WTC11 (cell line): ENCODE measurements at regions not wholly inside any gene's neighbourhood (a gene's known extent, or its start where the extent isn't known, plus 50 kb on each side); places are given as distances from the start of the nearest gene placed in this dataset.

Source experiments
- ATAC-seq: fragments of 200-7000 bp; cut with Tn5 transposase; 2 replicates; pipeline ENCODE4 v1.10.0; 2021; ENCODE audit warnings: mild to moderate bottlenecking, moderate library complexity
- CTCF ChIA-PET: fragments of 300-600 bp; sonication (Branson Sonifier 250); formaldehyde crosslinking; loops from one replicate; lab custom pipeline; 2021; ENCODE audit warnings: antibody characterized with exemption; lab: Charles Lee
- POLR2A ChIA-PET: fragments of 350-600 bp; sonication (Branson Sonifier 250); formaldehyde crosslinking; loops from one replicate; lab custom pipeline; 2021; ENCODE audit warnings: antibody characterized with exemption; lab: Charles Lee
- DNase-seq: peaks from one replicate; pipeline ENCODE4 v3.0.0; 2021; ENCODE audit warnings: low spot score
- H3K27ac Mint-ChIP-seq: 2 replicates; pipeline ENCODE4 v1.8.0; 2021; ENCODE audit warnings: mixed read lengths
- H3K27me3 Mint-ChIP-seq: 2 replicates; pipeline ENCODE4 v1.8.0; 2021; ENCODE audit warnings: low read depth, mild to moderate bottlenecking, moderate library complexity, mixed read lengths
- H3K36me3 Mint-ChIP-seq: 2 replicates; pipeline ENCODE4 v1.8.0; 2021; ENCODE audit warnings: mixed read lengths
- H3K4me1 Mint-ChIP-seq: 2 replicates; pipeline ENCODE4 v1.8.0; 2022; ENCODE audit warnings: mixed read lengths
- H3K4me3 Mint-ChIP-seq: 2 replicates; pipeline ENCODE4 v1.8.0; 2021; ENCODE audit warnings: mild to moderate bottlenecking, moderate library complexity, mixed read lengths
- H3K9me3 Mint-ChIP-seq: 2 replicates; pipeline ENCODE4 v1.8.0; 2021; ENCODE audit warnings: mixed read lengths
- AFF4 ChIP-seq: sonication (generic); formaldehyde crosslinking; IDR thresholded peaks from 2 replicates; pipeline ENCODE4 v1.8.1; 2023; ENCODE audit warnings: mild to moderate bottlenecking, missing genetic modification reagents, borderline replicate concordance
- CTCF ChIP-seq: fragments of 200-600 bp; IDR thresholded peaks from 2 replicates; pipeline ENCODE4 v1.8.0; 2022; ENCODE audit warnings: antibody characterized with exemption
- ETV6 ChIP-seq: sonication (generic); formaldehyde crosslinking; IDR thresholded peaks from 2 replicates; pipeline ENCODE4 v1.8.1; 2022; ENCODE audit warnings: mild to moderate bottlenecking, missing genetic modification reagents
- GTF2I ChIP-seq: fragments of 250-450 bp; sonication (Bioruptor Pico); conservative IDR thresholded peaks from 2 replicates; pipeline ENCODE4 v1.4.0; 2021; ENCODE audit warnings: mild to moderate bottlenecking
- JAZF1 ChIP-seq: fragments of 250-450 bp; sonication (Bioruptor Pico); IDR thresholded peaks from 2 replicates; pipeline ENCODE4 v1.9.0; 2021; ENCODE audit warnings: moderate library complexity, mild to moderate bottlenecking, inconsistent platforms
- MXD4 ChIP-seq: fragments of 250-450 bp; sonication (Bioruptor Pico); IDR thresholded peaks from 2 replicates; pipeline ENCODE4 v1.8.0; 2021; ENCODE audit warnings: mild to moderate bottlenecking, moderate library complexity, borderline replicate concordance
- PRRX2 ChIP-seq: fragments of 250-450 bp; sonication (Bioruptor Pico); IDR thresholded peaks from 2 replicates; pipeline ENCODE4 v1.8.0; 2021; ENCODE audit warnings: mild to moderate bottlenecking
- SMAD3 ChIP-seq: sonication (generic); formaldehyde crosslinking; IDR thresholded peaks from 2 replicates; pipeline ENCODE4 v1.8.0; 2022; ENCODE audit warnings: missing genetic modification reagents, mild to moderate bottlenecking, borderline replicate concordance
- SMAD4 ChIP-seq: sonication (generic); formaldehyde crosslinking; IDR thresholded peaks from 2 replicates; pipeline ENCODE4 v1.8.0; 2022; ENCODE audit warnings: mild to moderate bottlenecking, missing genetic modification reagents
- SP1 ChIP-seq: sonication (generic); formaldehyde crosslinking; conservative IDR thresholded peaks from 2 replicates; pipeline ENCODE4 v1.8.1; 2022; ENCODE audit warnings: missing genetic modification reagents
- ZBTB21 ChIP-seq: sonication (generic); formaldehyde crosslinking; IDR thresholded peaks from 2 replicates; pipeline ENCODE4 v1.8.1; 2023; ENCODE audit warnings: mild to moderate bottlenecking, missing genetic modification reagents, borderline replicate concordance
- ZMAT4 ChIP-seq: fragments of 250-450 bp; sonication (Bioruptor Pico); IDR thresholded peaks from 2 replicates; pipeline ENCODE4 v1.9.0; 2021; ENCODE audit warnings: mild to moderate bottlenecking
- ZNF512 ChIP-seq: sonication (generic); formaldehyde crosslinking; IDR thresholded peaks from 2 replicates; pipeline ENCODE4 v1.8.1; 2022; ENCODE audit warnings: missing genetic modification reagents, borderline replicate concordance
- ZNF532 ChIP-seq: fragments of 250-450 bp; sonication (Bioruptor Pico); IDR thresholded peaks from 2 replicates; pipeline ENCODE4 v1.9.0; 2021; ENCODE audit warnings: mild to moderate bottlenecking, borderline replicate concordance
- ZNF671 ChIP-seq: fragments of 250-450 bp; sonication (Bioruptor Pico); IDR thresholded peaks from 2 replicates; pipeline ENCODE4 v1.8.0; 2021; ENCODE audit warnings: mild to moderate bottlenecking

GRCh38 chr22:22955276-22955798 is 67.7 kb downstream of the IGLL5 start (continued):
- TF ChIP-seq ZNF512 (CRISPR knock-in tag), result no peak

GRCh38 chr22:22955866-22956535 is 68.4 kb downstream of the IGLL5 start:
- H3K4me3 Mint-ChIP-seq, result no peak overlapping the region
- DNase-seq, result peak; percentile 72
- peaks cover 9% of the 10 kb centered on the region for H3K4me1 Mint-ChIP-seq
- H3K9me3 Mint-ChIP-seq, result peaks cover 10% of the 10 kb centered on the region
- no peak overlapping the region for H3K27ac Mint-ChIP-seq
- TF ChIP-seq CTCF (peak; percentile 57), ZBTB21 (CRISPR knock-in tag) (no peak)
- peak; percentile 82 for ATAC-seq
- POLR2A ChIA-PET, result no interaction called here
- CTCF ChIA-PET, result interaction anchor here (1.0 to 6.1 kb wide), 20 partner anchors 15 to 326 kb away, joined by 3 to 91 read pairs (median 15); partner anchors contain the start of gene GNAZ
- peaks cover 65% of the 10 kb centered on the region for H3K27me3 Mint-ChIP-seq
- H3K36me3 Mint-ChIP-seq, result no peaks in the 10 kb centered on the region

GRCh38 chr22:22957090-22957489 is 69.5 kb downstream of the IGLL5 start:
- Mint-ChIP-seq H3K4me1 (peaks cover 9% of the 10 kb centered on the region), H3K9me3 (peaks cover 20% of the 10 kb centered on the region), H3K27me3 (peaks cover 63% of the 10 kb centered on the region), H3K4me3 (no peak overlapping the region), H3K27ac (no peak overlapping the region), H3K36me3 (peaks cover 5% of the 10 kb centered on the region; the same call in 1 of the 2 replicates)
- ChIA-PET POLR2A (no interaction called here), CTCF (interaction anchor here (1.1 to 6.1 kb wide), 15 partner anchors 13 to 429 kb away, joined by 3 to 258 read pairs (median 24); no protein-coding TSS in a partner anchor)
- ATAC-seq, result no peak
- DNase-seq, result no peak
- TF ChIP-seq ZNF532 (CRISPR knock-in tag) (no peak), JAZF1 (CRISPR knock-in tag) (no peak), ETV6 (CRISPR knock-in tag) (no peak)

GRCh38 chr22:22958621-22959020 is 71.0 kb downstream of the IGLL5 start:
- Mint-ChIP-seq H3K4me3 (no peak overlapping the region), H3K36me3 (peaks cover 5% of the 10 kb centered on the region; the same call in 1 of the 2 replicates), H3K27ac (no peak overlapping the region), H3K9me3 (peaks cover 22% of the 10 kb centered on the region), H3K4me1 (peaks cover 9% of the 10 kb centered on the region), H3K27me3 (peaks cover 52% of the 10 kb centered on the region)
- POLR2A ChIA-PET, result no interaction called here
- CTCF ChIA-PET, result interaction anchor here (0.5 to 6.1 kb wide), 33 partner anchors 10 to 617 kb away, joined by 3 to 258 read pairs (median 8); partner anchors contain the start of gene GNAZ
- no peak for ATAC-seq
- DNase-seq, result no peak
- TF ChIP-seq MXD4 (CRISPR knock-in tag) (no peak), SMAD4 (no peak), PRRX2 (CRISPR knock-in tag) (no peak), ZMAT4 (CRISPR knock-in tag) (no peak), GTF2I (CRISPR knock-in tag) (no peak), SP1 (CRISPR knock-in tag) (no peak), ZNF671 (CRISPR knock-in tag) (no peak), AFF4 (CRISPR knock-in tag) (no peak), SMAD3 (CRISPR knock-in tag) (no peak)
